ENCODE measurements at regions not wholly inside any gene's neighbourhood (a gene's known extent, or its start where the extent isn't known, plus 50 kb on each side); places are given as distances from the start of the nearest gene placed in this dataset.

- no peak for DNase-seq (ENCODE audit: low spot score in 2 of 2)
- Mint-ChIP-seq H3K4me1 (peaks cover 14% of the 10 kb centered on the region), H3K27ac (no peak overlapping the region), H3K9me3 (no peaks in the 10 kb centered on the region), H3K36me3 (no peaks in the 10 kb centered on the region), H3K4me3 (no peak overlapping the region)
- ATAC-seq: no peak
Measured at GRCh38 chr2:37866171-37866934, 58.7 kb upstream of the RMDN2 start.

GRCh38 chr2:37867166-37867565, 57.9 kb upstream of the RMDN2 start:
- ATAC-seq: no peak
- Mint-ChIP-seq H3K9me3 (no peaks in the 10 kb centered on the region), H3K4me3 (no peak overlapping the region), H3K27ac (no peak overlapping the region), H3K36me3 (no peaks in the 10 kb centered on the region), H3K4me1 (peaks cover 22% of the 10 kb centered on the region)
- DNase-seq (ENCODE audit: low spot score in 2 of 2): no peak

- DNase-seq (ENCODE audit: low spot score in 2 of 2): no peak
- Mint-ChIP-seq H3K27ac (no peak overlapping the region), H3K4me1 (peaks cover 39% of the 10 kb centered on the region), H3K9me3 (no peaks in the 10 kb centered on the region), H3K36me3 (no peaks in the 10 kb centered on the region), H3K4me3 (no peak overlapping the region)
- no peak for ATAC-seq
Measured at GRCh38 chr2:37868866-37869265, 56.2 kb upstream of the RMDN2 start.

GRCh38 chr2:37869304-37869703, 55.8 kb upstream of the RMDN2 start:
- peaks cover 43% of the 10 kb centered on the region for H3K4me1 Mint-ChIP-seq
- H3K27ac Mint-ChIP-seq: no peak overlapping the region
- no peak overlapping the region for H3K4me3 Mint-ChIP-seq
- ATAC-seq (no peak), DNase-seq (ENCODE audit: low spot score in 2 of 2) (no peak)
- H3K36me3 Mint-ChIP-seq: no peaks in the 10 kb centered on the region
- H3K9me3 Mint-ChIP-seq: no peaks in the 10 kb centered on the region

GRCh38 chr2:37869771-37870170, 55.3 kb upstream of the RMDN2 start:
- H3K4me1 Mint-ChIP-seq: peaks cover 48% of the 10 kb centered on the region
- ATAC-seq: no peak
- no peak overlapping the region for H3K27ac Mint-ChIP-seq
- no peaks in the 10 kb centered on the region for H3K9me3 Mint-ChIP-seq
- no peak for DNase-seq (ENCODE audit: low spot score in 2 of 2)
- H3K4me3 Mint-ChIP-seq: no peak overlapping the region
- no peaks in the 10 kb centered on the region for H3K36me3 Mint-ChIP-seq

- DNase-seq (ENCODE audit: low spot score in 2 of 2): no peak
Measured at GRCh38 chr2:37870829-37871228, 54.3 kb upstream of the RMDN2 start.

GRCh38 chr2:37871456-37872191, 53.5 kb upstream of the RMDN2 start:
- peaks cover 51% of the 10 kb centered on the region for H3K4me1 Mint-ChIP-seq
- H3K4me3 Mint-ChIP-seq: peak overlapping the region; percentile 63

More at GRCh38 chr2:37870829-37871228, 54.3 kb upstream of the RMDN2 start:
- Mint-ChIP-seq H3K4me1 (peaks cover 51% of the 10 kb centered on the region), H3K27ac (peak overlapping the region; percentile 92), H3K9me3 (no peaks in the 10 kb centered on the region), H3K4me3 (peak overlapping the region; percentile 63), H3K36me3 (no peaks in the 10 kb centered on the region)
- no peak for ATAC-seq

GRCh38 chr2:37872192-37872750, 52.8 kb upstream of the RMDN2 start:
- peaks cover 51% of the 10 kb centered on the region for H3K4me1 Mint-ChIP-seq
- H3K27ac Mint-ChIP-seq: peak overlapping the region; percentile 92
- no peaks in the 10 kb centered on the region for H3K36me3 Mint-ChIP-seq
- H3K9me3 Mint-ChIP-seq: no peaks in the 10 kb centered on the region
- DNase-seq (ENCODE audit: low spot score in 2 of 2) (peak; percentile 13 to 69), ATAC-seq (no peak)
- peak overlapping the region; percentile 63 for H3K4me3 Mint-ChIP-seq

More at GRCh38 chr2:37871456-37872191, 53.5 kb upstream of the RMDN2 start:
- no peaks in the 10 kb centered on the region for H3K36me3 Mint-ChIP-seq
- H3K27ac Mint-ChIP-seq: peak overlapping the region; percentile 92
- no peaks in the 10 kb centered on the region for H3K9me3 Mint-ChIP-seq
- DNase-seq (ENCODE audit: low spot score in 2 of 2) (no peak), ATAC-seq (peak; percentile 97)

GRCh38 chr2:37873229-37873628, 51.9 kb upstream of the RMDN2 start:
- H3K4me1 Mint-ChIP-seq: peaks cover 51% of the 10 kb centered on the region
- H3K9me3 Mint-ChIP-seq: no peaks in the 10 kb centered on the region
- no peaks in the 10 kb centered on the region for H3K36me3 Mint-ChIP-seq
- H3K27ac Mint-ChIP-seq: peak overlapping the region; percentile 92
- ATAC-seq: no peak
- no peak for DNase-seq (ENCODE audit: low spot score in 2 of 2)
- H3K4me3 Mint-ChIP-seq: peak overlapping the region; percentile 63

GRCh38 chr2:37873749-37874330, 51.2 kb upstream of the RMDN2 start:
- Mint-ChIP-seq H3K4me3 (no peak overlapping the region), H3K27ac (peak overlapping the region; percentile 92), H3K4me1 (peaks cover 50% of the 10 kb centered on the region), H3K36me3 (no peaks in the 10 kb centered on the region), H3K9me3 (no peaks in the 10 kb centered on the region)
- no peak for DNase-seq (ENCODE audit: low spot score in 2 of 2)
- ATAC-seq: no peak

- Mint-ChIP-seq H3K4me1 (peaks cover 45% of the 10 kb centered on the region), H3K36me3 (no peaks in the 10 kb centered on the region), H3K27ac (peak overlapping the region; percentile 20), H3K4me3 (no peak overlapping the region), H3K9me3 (no peaks in the 10 kb centered on the region)
- ATAC-seq: no peak
- no peak for DNase-seq (ENCODE audit: low spot score in 2 of 2)
Measured at GRCh38 chr2:37874470-37874869, 50.6 kb upstream of the RMDN2 start.

Data from stimulated activated effector memory CD8-positive, alpha-beta T cell treated with anti-CD3 and anti-CD28 coated beads, Interleukin-12 subunit alpha, Interleukin-12 subunit beta, amount 100 ng/mL, for 72 hours (primary cell).